Left hindlimb (tissue), 1 donor: ENCODE measurements at regions not wholly inside any gene's neighbourhood (a gene's known extent, or its start where the extent isn't known, plus 50 kb on each side); places are given as distances from the start of the nearest gene placed in this dataset.
"Not testable (repeated sequence)": the region's sequence is repeated elsewhere in the genome, so short reads cannot be mapped to it uniquely, and the experiment has no call there.

Experiments
- DNase-seq: peaks from one replicate; pipeline ENCODE4 v3.0.0-alpha.2; 2018

DNA sequence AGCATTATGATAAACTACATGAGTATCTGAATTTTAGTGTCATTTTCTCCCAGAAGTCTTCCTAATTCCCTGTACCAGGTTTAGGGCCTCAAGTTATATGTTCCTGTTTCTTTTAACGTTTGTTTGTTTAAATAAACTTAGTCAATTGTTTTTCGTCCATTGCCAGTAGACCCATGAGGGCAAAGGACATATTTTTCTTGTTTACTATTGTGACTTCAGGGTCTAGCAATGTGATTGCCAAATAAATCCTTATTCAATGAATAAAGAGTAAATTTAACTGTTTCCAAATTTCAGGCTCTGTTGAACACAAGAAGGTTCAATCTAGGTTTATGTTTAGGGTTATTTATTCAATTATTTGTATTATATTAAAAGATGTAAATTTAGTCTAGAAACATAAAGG is 391.6 kb upstream of the MGAT4C start:
- no peak for DNase-seq

DNA sequence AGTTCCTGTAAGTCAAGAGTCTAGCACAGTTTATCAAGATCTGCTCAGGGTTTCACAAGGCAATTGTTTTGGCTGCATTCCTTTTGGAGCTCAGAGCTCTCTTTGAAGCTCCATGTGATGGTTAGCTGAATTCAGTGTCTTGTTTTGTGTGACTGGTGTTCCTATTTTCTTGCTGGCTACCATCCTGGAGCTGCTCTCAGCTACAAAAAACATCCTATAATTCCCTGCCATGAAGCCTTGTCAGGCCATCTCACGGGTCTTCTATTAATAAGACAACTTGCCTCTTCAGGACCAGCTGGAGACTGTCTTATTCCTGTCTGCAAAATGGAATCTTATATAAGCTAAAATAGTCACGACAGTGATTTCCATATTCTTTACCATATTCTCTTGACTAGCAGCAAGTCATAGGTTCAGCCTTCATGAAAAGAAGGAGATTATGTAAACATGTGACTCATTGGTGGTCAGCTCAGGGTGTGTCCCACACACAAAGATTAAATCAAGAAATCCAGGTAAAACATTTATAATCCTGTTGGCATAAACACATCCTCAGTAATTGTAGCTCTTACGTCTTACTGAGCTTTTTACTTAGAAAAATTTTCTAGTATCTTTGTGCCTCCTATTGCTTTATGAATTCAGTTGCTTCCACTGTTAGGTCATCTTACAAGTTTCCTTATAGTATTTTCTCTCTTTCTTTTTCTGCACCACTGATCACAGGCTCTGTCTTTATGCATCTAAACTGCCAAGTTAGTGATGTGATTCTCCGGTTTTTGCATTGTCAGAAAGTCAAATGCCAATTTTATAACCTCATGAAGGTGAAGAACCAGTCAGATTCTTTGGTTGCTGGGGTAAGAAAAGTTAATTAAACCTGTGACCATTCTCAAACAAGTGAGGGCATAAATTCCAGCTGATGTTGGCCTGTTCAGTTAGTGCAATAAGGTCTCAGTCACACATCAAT is 378.5 kb upstream of the MGAT4C start:
- DNase-seq = no peak

DNA sequence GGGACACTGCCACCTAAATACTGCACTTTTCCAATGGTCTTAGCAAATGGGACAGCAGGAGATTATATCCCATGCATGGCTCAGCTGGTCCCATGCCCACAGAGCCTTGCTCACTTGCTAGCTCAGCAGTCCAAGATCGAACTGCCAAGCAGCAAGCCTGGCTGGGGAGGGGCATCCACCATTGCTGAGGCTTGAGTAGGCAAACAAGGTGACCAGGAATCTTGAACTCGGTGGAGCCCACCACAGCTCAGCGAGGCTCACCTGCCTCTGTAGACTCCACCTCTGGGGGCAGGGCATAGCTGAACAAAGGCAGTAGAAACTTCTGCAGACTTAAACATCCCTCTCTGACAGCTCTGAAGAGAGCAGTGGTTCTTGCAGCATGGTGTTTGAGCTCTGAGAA is 370.8 kb upstream of the MGAT4C start:
- DNase-seq = no peak

DNA sequence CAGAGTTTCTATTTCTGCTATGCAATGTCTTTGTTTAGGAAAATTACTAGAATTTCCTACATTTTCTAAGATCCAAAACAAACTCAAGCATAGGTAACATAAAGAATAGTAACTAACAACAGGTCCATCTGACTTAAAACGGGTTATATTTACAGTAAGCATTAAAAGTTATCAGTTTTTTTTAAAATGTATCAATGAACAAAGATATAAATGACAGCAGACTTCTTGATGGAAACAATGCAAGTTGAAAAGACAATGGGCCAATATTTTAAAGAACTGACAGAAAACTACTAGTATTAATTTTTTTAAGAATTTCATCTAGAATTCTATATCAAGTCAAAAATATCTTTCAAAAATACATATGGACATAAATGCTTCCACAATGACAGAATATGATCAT is 367.1 kb upstream of the MGAT4C start:
- DNase-seq = no peak

DNA sequence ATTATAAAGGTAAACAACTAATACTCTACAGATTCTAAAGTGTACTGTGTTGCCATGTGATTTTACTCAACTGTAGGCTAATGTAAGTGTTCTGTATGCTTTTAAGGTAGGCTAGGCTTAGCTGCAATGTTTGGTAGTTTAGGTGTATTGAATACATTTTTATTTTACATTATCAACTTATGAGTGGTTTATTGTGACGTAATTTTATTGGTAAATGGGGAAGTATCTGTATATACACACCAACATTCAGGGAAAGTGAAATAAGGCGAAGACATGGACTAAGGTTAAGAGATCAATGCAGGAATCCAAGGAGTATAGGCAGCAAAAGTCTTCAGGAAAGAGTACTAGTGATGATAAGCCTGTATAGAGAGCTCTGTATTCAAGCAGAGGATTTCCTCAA is 365.8 kb upstream of the MGAT4C start:
- DNase-seq = no peak

DNA sequence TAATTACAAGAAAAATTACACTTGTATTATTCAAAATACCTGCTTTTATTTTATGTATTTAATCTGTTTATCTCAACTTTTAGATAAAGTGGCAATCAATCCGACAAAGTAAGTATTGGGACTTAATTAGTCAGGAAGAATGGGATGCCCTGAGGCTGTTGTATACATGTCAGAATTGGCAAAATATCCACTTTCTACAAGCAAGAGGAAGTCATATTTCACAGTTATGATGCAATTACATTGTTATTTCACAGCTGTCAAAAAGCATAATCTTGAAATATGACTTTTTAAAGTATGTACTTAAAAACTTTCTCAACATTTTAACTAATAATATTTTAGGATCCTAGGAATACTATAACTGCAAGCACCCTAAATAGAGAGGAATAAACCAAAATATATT is 357.1 kb upstream of the MGAT4C start:
- no peak for DNase-seq

DNA sequence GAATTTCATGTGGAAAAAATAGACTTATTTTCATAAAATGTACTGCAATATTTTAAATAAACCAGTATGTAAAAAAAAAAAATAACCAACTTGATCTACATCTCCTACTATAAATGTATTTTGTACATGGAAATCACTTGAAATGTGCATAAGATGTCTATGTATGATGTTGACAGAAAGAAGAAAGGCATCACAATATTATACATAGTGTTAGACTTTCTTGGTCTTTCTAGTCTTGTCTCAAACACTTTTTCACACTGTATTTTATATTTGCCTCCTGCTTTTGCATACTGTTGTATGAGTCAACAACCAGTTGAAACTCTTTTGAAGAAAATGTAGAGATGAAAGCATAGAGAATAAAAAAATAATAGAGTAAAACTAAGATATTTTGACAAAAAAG is 352.4 kb upstream of the MGAT4C start:
- DNase-seq = no peak

DNA sequence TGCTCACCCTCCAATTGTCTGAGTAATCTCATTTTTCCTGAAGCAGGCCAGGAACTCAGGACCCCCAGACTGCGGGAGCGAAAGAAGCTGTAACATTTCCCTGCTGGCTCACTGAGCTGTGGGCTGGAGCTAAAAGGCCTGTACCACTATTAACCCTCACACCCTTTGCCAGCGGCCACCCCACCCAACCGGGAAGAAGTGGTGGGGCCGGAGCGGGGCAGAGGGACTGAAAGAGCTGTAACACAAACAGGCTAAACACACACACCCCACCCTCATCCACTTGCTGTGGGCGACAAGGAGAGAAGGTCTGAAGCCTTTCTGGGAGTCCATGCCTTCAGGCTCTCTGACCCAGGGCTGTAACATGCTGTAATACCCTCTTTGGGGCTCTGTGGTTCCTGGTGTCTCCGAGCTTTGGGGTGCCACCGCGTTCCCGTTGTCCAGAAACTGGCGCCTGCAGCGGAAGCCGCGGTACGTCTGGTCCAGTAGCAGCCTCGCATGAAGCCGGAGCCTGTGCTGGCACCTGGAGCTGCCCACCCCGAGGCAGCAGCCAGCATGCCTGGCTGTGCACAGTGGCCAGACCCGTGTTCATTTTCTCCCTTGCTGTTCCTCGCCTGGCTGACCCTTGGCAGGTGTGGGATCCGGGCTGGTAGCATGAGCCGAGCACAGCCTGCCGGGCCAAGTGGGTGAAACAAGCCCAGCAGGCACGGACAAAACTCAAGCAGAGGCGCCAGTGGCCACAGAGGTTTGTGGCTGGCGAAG is 345.5 kb upstream of the MGAT4C start:
- DNase-seq = no peak

DNA sequence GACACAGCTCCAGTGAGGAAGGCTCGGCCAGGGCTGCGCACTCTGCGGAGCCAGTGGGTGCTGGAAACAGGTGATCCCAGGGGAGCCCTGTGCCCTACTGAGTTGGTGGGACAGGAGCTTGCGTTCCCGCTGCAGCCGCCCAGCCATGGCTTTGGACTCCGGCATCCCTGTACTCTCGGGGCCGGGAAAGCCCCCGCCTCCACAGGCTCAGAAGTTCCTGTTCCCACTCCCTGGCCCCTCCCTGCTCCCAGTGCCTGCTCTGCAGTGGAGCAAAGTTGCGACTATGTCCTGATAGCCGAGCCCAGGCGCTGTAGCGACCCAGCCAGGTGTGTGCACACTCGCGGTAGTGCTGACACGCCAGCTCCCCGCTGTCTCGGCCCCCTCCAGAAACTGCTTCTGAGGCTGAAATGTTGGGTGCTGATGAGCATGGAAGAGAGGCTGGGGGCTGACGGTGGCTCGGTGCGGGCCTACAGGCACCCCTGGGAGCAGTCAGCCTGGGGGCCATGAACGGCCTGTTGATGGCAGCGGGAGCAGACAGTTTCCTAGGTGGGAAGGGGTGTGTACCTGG is 344.6 kb upstream of the MGAT4C start:
- DNase-seq = no peak

DNA sequence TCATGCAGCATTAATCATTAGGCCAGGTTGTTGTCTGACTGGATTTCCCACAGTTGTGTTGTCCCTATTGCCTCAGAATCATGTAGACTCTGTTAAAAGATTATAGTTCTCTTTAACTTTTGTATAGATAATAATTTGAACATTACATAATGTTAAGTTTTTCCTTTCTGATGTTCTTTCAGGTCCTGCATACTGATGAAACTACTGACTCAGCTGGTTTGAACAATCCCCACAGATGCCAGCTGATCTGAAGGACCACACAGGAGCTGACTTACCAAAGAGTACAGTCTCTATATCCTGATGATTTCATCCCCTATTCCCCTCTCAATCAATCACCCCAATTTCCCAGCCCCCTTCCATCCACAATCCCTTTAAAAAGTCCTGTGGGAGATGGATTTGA is 341.2 kb upstream of the MGAT4C start:
- no peak for DNase-seq

DNA sequence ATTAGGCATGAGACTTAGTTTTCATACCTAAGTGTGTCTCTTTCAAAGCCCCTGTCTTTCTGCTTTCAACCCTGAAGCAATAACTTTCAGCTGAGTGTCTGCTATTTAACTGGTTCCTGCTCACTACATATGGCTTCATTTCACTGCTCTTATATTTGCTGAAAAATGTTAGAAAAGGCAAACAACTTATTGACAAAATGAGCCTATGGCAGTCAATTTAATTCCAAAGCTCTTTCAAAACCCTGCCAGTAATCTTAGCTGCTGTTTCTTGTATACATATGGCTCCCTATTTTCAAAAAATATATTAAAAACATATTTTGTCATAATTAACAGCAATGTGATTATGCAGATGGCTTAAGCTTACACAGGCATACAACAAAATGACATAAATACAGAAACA is 334.1 kb upstream of the MGAT4C start:
- DNase-seq = no peak

DNA sequence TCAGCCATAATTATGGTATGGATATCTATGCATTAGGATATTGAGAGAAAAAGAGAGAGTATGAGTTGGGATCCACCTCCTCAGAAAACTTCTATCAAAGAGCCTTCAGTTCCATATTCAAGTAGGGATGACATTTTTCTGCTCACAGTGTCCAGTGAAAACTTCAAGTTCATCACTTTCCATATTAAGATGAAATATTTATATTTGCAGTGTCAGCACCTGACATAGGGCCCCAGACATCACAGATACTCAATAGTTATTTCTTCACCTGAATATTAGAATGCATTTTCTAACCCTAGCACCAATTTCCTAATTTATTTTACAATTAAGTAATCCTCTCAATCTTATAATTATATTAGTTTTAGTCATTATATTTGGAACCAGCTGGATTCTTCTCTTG is 318.0 kb upstream of the MGAT4C start:
- DNase-seq = no peak

DNA sequence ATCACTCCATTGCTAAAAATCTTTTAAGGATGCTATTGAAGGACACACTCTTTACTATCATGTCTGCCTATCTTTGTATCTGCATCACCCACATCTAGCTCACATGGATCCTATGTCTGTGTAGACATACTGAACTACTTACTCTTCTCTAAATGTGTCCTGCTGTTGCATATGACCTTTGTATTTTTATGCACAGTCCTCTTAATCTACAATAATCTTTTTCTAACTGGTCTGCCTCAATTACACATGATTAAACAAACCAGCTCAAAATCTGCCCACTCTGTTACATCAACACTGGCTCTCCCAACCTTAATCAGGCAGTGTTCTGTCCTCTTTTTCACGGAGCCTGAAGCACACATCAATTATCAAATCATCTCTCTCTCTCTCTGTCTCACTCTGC is 316.3 kb upstream of the MGAT4C start:
- no peak for DNase-seq

DNA sequence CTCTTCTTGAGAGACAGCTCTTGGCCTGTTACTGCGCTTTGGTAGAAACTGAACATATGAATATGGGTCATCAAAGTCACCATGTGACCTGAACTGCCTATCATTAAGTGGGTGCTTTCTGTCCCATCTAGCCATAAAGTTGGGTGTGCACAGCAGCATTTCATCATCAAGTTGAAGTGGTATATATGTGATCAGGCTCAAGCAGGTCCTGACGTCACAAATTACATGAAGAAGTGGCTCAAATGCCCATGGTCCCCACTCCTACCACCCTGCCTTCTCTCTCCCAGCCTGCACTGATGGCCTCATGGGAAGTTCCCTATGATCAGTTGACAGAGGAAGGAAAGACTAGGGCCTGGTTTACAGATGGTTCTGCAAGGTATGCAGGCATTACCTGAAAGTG is 308.8 kb upstream of the MGAT4C start:
- DNase-seq = no peak

DNA sequence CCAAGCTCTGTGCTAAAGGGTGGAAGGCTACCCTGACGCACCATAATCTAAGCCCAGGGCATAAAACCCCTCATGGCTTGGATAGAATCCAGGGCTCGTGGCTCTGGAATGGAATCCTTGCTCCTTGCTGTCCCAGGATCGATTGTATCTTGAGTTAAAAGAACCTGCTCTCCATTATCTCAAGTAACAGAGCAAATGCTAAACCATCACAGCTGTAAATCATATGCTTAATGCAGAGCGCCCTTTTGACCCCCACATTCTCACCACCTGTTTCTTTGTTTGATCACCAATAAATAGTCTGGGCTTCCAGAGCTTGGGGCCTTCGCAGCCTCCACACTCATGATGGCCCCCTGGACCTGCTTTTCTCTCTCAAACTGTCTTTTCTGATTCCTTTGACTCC is 299.3 kb upstream of the MGAT4C start:
- not testable (repeated sequence) for DNase-seq

DNA sequence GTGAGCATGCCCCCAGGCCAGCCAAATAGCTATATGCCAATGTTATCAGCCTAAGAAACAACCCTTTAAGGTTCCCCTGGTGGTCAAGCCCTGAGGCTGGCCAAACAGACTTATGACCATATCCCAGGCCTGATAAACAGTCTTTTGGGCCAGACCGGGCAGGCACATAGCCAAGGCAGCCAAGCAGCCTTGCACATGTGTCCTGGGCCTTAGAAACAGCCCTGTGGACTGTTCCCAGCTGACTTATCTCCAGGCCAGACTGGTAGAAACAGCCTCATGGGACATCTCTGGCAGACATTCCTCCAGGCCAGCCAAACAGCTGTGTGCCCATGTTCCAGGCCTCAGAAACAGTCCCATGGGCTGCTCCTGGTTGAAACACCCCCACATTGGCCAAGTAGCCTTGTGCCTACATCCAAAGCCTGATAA is 295.0 kb upstream of the MGAT4C start:
- no peak for DNase-seq

DNA sequence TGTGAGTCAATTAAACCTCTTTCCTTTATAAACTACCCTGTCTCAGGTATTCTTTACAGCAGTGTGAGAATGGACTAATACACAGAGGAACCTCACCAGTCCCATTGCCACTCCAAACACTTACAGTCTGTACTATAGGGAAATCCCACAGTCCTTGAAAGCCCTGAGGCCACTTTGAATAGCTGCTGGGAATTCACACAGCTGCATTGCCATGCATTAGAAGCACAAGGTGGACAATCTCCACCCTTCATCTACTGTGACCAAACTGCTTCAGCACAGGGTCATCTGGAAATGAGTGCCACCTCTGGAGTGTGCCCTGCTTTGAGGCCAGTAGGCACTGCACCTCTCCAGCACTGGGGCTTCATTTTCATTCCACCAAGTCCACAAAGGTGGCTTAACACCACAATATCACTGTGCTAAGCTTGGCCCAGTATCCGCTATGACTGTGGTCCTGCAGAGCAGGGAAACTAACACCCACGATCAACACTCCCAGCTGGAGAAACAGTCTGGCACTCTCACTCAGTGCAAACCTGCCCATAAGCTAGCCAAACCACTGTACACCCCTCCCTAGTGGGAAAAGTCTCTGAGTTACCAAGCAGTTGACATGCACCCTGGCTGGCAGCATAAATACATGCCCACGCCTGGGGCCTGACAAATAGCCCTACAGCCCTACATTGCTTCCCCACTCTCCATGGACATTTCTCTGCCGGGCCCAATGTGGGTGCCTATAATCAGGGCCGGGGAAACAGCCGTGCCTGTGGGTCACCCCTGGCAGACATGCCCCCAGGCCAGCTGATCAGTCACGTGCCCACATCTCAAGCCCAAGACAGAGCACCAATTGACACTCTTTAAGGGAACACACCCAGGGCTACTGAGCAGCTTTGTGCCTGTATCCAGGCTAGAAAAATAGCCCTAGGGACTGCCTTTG is 294.3 kb upstream of the MGAT4C start:
- no peak for DNase-seq

DNA sequence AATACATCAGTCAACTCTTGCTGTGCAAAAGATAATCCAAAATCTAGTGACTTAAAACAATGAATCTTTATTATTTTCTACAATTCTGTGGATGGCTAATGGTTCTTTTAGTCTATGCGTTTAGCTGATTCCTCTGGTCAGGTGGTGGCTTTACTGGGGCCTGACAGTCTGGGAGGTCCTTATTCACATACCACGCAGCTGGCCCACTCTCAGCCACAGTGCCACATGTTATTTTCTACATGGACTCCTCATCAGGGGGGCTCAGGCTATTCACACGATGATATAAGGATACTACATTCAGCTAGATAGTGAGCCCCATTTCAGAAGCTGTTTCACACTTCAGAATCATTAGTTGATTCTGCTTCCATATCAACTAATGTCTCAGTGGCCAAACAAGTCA is 287.5 kb upstream of the MGAT4C start:
- DNase-seq = no peak

DNA sequence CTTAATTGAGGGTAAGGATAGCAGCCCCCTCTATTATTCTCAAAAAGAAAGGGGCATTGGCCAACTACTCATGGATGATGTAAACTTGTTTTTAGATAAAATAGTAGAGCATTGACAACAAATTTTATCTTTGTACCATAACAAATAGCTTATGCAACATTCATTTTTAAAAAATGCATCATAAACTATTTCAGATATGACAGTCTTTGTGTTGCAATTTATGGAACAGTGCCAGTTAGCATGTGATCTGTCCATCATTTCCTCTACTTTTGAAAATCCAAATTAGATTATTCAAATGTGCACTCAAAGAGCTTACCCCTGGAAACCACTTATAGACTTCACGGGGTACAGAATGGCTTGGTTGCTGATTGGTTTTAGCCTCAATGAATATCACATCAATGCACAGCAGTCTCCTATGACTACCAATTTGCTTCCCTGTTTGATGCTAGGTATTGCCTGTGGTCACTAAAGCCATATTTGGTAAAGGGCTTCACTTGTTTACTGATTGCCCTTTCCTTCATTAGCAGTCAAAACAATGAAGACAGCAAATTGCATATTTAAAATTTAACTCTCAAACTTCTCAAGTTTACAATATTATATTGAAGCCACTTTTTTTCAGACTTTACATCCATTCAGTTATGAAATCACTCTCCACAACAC is 274.9 kb upstream of the MGAT4C start:
- DNase-seq = no peak

DNA sequence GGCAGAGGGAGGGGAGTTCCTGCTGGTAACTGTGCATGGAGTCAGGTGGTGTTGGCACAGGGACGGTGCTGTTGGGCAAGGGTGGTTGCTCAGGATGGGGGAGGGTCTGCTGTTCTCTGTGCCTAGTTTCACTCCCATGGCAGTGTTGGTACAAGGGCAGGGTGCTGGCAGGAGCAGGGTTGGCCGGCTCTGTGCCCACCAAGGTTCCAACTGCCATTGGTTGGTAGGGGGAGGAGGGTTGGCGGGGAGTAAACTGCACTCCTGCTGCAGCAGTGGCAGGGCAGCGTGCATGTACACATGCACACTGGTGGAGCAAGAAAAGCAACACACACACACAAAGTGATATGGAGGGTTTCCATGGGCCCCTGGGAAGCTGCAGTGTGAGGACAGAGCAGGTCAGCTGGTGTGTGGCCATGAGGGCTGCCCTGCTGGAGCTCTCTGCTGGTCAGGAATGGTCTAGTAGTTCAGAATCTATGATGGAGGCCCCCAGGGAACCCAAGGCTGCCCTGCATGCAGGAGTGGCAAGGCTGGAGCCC is 269.9 kb upstream of the MGAT4C start:
- DNase-seq = no peak

DNA sequence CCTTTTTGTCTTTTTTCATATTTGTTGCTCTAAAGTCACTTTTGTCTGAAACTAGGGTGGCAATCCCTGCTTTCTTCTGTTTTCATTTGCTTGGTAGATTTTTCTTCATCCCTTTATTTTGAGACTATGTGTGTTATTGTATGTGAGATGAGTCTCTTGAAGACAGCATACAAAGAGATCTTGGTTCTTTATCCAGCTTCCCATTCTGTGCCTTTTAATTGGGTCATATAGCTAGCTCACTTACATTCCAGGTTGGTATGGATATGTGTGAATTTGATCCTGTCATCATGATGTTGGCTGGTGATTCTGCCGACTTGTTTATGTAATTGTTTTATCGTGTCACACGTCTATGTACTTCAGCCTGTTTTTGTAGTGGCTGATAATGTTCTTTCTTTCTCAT is 267.7 kb upstream of the MGAT4C start:
- no peak for DNase-seq

DNA sequence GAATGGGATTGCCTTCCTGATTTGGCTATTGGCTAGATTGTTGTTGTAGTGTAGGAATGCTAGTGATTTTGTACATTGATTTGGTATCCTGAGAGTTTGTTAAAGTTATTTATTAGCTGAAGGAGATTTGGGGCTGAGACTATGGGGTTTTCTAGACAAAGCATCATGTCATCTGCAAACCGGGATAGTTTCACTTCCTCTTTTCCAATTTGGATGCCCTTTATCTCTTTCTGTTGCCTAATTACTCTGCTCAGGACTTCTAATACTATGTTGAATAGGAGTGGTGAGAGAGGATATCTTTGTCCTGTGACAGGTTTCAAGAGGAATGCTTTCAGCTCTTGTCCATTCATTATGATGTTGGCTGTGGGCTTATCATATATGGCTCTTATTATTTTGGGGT is 265.7 kb upstream of the MGAT4C start:
- DNase-seq = no peak
